Pons (tissue), 1 donor: ENCODE measurements at regions not wholly inside any gene's neighbourhood (a gene's known extent, or its start where the extent isn't known, plus 50 kb on each side); places are given as distances from the start of the nearest gene placed in this dataset.

Source experiments
- DNase-seq: peaks from one replicate; pipeline ENCODE4 v3.0.0-alpha.2; 2016; ENCODE audit warnings: low spot score

DNA sequence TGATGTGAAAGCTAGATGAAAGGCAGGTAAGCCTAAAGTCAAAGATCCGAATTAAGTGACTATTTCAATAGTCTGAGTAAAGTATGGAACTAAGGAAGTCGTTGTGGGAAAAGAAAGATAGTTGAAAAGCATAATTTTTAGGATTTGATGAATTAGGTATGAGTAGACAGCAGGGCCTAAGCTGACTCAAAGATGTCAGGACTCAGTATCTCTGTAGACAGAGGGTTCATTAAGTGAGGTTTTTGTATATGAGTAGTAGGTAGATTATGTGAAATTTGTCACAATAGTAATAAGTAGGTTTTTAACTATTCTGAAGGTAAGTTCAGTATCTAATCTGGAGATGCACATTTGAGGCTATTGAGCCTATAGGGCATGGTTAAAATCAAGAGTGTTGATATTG, 196.4 kb downstream of the RASSF9 start:
- no peak for DNase-seq

- DNase-seq: no peak
Observed at GRCh38 chr12:85641796-85642195, 194.4 kb downstream of the RASSF9 start.

- DNase-seq: no peak
Observed at GRCh38 chr12:85642288-85642687, 193.9 kb downstream of the RASSF9 start.

GRCh38 chr12:85642808-85643207, 193.4 kb downstream of the RASSF9 start:
- no peak for DNase-seq

GRCh38 chr12:85644508-85644907, 191.7 kb downstream of the RASSF9 start:
- DNase-seq: no peak

GRCh38 chr12:85653731-85654455, 182.3 kb downstream of the RASSF9 start:
- DNase-seq: no peak

GRCh38 chr12:85654456-85654840, 181.8 kb downstream of the RASSF9 start:
- DNase-seq: no peak

DNA sequence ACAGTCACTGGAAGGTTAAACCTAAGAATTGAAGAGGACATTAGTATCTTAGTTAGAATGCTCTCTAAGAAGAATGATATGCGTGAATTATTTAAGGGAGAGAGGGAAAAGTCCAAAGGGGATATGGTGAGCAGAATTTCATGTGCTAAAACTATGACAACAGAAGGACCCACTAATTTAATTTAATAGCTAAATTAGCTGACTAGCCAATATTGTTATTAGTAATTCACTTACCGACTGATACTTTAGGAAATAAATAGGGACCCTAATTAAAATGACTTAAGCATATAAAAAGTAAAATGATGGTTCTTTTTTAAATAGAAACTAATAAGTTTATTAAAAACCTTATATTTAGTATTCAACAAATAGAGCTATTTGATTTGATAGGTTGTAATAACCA, 179.6 kb downstream of the RASSF9 start:
- DNase-seq: no peak

DNA sequence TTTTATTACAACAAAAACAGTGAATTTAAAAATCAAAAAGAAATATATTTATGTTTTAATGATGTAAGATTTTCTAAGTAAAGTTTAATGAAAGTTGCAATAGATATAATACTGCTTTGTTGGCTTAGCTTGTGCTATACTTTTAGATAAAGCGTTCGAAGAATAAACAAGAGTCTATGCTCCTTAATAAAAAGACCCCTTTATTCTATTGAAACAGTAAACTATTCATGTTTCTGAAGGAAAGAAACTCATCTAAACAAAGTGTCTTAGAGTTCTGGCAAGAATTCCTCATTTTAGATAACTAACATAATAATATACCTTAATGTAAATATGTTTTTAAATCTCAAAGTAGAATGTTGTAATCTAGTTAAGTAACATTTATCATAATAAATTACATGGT, 179.0 kb downstream of the RASSF9 start:
- no peak for DNase-seq

DNA sequence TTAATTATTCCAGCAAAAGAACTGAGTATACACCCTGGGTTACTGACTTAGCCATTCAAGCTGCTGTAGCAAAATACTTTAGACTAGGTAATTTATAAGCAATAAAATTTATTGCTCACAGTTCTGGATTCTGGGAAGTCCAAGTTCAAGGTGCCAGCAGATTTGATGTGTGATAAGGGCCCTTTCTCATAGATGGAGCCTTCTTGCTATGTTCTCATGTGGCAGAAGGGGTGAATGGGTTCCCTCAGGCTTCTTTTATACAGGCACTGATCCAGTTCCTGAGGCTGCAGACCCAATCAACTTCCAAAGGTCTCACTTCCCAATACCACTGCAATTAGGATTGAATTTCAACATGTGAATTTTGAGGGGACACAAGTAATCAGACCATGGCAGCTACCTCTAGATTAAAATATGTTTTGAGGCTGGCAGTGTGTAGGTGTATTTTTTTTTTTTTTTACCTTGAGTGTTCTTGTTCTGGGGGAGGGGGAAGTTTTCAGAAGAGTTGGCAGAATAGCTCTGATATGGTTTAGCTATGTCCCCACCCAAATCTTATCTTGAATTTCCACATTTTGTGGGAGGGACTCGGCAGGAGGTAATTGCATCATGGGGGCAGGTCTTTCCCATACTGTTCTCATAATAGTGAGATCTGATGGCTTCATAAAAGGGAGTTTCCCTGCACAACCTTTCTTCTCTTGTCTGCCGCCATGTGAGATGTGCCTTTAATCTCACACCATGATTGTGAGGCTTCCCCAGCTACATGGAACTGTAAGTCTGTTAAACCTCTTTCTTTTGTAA, 178.2 kb downstream of the RASSF9 start:
- no peak for DNase-seq

DNA sequence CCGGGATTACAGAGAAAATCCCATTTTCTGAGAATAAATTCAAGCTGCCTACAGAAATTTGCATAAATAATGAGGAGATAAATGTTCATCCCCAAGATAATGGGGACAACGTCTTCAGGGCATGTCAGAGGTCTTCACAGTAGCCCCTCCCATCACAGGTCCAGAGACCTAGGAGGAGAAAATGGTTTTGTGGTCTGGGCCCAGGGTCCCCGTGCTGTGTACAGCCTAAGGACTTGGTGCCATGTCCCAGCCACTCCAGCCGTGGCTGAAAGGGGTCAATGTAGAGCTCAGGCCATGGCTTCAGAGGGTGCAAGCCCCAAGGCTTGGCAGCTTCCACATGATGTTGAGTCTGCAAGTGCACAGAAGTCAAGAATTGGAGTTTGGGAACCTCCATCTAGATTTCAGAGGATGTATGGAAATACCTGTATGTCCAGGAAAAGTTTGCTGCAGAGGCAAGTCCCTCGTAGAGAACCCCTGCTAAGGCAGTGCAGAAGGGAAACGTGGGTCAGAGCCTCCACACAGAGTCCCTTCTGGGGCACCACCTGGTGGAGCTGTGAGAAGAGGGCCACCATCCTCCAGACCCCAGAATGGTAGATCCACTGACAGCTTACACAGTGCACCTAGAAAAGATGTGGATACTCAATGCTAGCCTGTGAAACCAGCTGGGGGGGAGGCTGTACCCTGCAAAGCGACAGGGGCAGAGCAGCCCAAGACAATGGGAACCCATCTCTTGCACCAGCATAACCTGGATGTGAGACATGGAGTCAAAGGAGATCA, 176.3 kb downstream of the RASSF9 start:
- no peak for DNase-seq

DNA sequence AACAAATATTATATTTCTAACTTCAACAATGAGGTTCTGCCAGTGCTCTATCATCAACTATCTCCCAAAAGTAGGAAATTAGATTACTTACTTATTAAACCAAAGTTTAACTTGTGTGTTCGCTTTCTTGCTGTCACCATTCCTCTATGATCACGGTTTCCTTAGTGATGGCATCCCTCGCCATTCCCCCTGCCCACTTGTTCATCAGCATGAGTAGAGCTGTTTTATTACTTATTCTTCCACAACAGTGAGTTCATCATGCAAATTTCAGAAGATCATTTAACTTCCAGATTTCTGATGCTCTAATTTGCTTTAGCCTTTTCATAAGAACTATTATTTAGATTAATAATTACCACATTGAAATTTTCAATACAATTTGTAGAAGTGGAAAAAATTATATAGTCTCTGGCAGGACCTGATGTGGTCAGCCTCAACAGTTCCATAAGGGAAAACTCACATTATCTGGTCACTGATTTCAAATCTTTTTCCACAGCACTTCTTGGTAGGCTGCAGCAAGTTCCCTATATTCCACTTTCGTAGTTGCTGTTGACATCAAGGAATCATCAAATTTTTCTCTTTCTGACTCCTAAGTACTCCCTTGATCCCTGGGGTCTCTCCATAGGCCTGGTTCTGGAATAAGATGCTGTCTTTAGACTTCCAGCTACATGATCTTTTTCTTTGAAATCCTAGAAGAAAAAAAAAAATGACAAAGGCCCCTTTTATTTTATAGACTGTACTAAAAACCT, 174.6 kb downstream of the RASSF9 start:
- DNase-seq: no peak

- no peak for DNase-seq
Observed at GRCh38 chr12:85662207-85662602, 174.0 kb downstream of the RASSF9 start.

DNA sequence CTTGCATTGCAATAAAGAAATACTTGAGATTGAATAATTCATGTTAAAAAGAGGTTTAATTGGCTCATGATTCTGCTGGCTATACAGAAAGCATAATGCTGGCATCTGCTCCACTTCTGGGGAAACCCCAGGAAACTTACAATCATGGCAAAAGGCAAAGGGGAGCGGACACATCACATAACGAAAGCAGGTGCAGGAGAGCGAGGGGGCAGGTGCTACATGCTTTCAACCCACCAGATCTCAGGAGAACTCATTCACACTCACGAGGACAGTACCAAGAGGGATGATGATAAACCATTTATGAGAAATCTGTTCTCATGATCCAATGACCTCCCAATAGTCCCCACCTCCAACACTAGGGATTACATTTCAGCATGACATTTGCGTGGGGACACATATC, 172.6 kb downstream of the RASSF9 start:
- no peak for DNase-seq

DNA sequence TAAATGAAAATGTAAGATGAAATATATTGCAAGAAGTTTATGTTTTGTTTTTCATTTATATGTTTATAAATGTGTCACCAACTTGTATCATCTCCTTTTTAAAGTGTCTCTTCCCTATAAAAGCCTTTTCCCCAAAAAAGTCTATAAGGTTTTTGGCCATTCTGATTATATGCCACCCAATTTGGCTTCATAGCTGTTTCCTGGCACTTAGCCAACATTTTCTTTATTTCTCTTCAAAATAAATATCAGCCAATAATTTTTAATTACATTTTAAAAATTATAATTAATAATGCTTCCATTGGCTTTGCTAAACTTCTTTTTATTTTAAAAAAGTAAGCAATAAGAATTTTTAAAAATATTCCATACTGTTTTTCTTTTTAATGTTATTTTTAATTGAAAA, 171.8 kb downstream of the RASSF9 start:
- no peak for DNase-seq

- no peak for DNase-seq
Observed at GRCh38 chr12:85669911-85670310, 166.3 kb downstream of the RASSF9 start.

DNA sequence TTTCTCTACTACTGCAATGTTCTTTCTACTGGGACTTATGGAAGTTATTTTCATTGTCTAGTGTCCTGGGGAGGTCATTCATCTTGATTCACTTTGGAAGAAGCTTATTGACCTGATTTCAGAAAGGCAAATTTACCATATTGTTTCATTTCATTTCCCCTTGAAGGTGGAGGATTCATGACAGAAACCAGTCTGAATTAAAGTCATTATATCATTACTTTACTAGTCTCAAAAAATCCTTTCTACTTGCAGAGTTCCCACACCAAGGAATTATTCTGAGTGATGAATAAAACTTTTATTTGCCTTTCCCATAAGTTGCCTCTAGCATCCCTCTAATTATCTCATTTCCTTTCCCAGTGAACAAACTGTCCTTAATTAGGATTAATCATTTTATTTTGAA, 163.8 kb downstream of the RASSF9 start:
- no peak for DNase-seq

- DNase-seq: no peak
Observed at GRCh38 chr12:85673921-85674420, 162.2 kb downstream of the RASSF9 start.

DNA sequence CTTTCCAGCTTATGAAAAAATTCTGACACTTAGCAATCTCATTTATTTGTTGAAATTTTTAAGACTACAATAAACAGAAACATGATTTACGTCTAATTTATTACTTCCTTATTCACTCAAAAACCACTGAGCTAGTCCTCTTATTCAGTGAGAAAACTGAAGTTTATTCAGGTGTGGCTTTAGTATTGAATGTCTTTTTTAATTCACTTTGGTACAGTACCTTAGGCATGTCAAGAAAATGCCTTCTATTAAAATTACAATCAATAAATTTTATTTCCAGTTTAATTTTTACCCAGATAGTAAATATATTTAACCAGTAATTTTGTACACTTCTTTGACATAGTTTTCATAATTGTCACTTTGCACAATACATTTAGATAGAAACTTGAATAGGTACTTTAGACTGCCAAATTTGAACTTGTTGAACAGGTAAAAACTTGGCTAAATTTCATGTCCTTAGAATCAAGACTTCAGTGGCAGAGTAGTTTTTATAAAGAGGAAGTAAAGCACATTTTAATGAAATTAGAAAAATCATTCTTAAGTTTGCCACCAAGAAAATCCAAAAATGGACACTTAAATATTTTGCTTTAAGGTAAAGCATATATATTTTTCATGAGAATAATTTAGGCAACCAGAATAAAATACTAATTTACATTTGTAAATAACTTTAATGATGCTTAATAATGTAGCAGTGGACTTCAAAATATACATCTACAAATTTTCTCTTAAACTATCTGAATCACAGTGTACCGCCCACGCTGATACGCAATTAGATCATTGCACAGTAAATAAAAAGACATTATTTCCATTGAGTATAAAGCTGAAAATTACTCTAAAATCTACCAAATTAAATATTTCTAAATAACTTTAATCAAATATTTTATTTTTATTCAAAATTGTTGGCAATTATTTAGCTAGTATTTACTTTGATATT, 159.1 kb downstream of the RASSF9 start:
- no peak for DNase-seq

DNA sequence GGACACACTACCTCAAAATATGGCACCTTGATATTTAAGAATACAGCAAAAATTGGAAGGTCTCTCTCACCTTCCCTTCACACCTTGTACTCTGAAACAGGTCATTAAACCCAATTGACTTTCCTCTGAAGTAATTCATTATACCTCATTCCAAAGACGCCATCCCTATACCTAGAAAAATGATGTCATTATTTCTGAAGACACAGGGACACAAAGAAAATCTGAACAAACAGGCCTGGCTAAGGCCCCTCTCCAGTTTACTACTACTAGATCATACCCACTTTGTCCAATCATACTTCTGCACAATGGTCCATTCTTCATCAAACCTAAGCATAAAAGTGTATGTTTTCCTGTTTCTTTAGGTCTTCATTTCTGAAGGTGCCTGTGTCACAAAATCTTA, 156.9 kb downstream of the RASSF9 start:
- DNase-seq: no peak

GRCh38 chr12:85680881-85681280, 155.3 kb downstream of the RASSF9 start:
- DNase-seq: no peak
